OCI-LY3 (cell line): ENCODE measurements at regions not wholly inside any gene's neighbourhood (a gene's known extent, or its start where the extent isn't known, plus 50 kb on each side); places are given as distances from the start of the nearest gene placed in this dataset.

ENCODE experiments used
- EZH2phosphoT487 ChIP-seq: fragments of 200-600 bp; shearing (Covaris generic); IDR thresholded peaks from 2 replicates; pipeline ENCODE4 v1.6.1; 2018; ENCODE audit warnings: antibody characterized with exemption, mixed run types, low read depth
- TF ChIP-seq, protein P1 (sequence below): fragments of 200-600, 300-600 bp; sonication (generic); IDR thresholded peaks from 2 replicates; pipeline ENCODE4 v1.5.1; 2014; ENCODE audit warnings: antibody characterized with exemption, low read length, low read depth

DNA sequence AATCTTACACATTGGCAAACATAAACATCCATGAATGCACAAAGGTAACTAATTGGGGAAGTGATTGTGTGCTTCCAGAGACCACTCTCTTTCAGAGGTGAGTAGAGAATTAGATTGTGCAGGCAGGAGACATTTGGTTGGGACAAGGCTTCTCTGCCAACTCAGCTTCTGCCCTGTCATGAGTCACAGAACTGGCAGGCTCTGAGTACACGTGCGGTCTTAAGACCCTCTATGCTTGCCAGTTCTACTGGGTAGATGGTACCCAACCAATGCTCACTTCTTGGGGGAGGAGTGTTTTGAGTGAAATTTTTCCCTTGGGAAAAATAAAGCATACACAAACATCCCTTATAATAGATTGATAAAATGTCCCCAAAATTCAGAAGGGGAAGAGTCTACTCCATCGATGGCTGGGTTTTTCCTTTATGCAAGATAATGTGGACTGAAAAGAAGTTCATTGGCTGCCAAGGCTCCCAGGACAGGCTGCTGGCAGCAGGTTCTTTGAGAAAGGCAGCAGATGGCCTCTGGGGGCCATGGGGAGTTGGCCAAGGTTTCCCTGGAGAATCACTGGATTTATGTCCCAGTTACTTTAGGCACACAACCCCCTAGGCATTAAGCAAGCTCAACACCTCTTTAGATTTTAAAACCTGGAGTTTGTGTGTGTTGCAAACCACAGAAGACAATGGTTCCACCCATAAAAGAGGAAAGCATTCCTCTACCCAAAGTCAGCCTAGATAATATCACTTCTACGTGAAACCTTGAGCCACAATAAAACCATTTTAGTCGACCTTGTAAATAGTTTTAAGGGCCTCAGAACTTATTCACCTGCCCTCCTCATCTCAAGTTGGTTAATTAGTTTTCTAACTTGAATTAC lies 417.0 kb downstream of the TXNL1 start:
- TF ChIP-seq, protein P1, sequence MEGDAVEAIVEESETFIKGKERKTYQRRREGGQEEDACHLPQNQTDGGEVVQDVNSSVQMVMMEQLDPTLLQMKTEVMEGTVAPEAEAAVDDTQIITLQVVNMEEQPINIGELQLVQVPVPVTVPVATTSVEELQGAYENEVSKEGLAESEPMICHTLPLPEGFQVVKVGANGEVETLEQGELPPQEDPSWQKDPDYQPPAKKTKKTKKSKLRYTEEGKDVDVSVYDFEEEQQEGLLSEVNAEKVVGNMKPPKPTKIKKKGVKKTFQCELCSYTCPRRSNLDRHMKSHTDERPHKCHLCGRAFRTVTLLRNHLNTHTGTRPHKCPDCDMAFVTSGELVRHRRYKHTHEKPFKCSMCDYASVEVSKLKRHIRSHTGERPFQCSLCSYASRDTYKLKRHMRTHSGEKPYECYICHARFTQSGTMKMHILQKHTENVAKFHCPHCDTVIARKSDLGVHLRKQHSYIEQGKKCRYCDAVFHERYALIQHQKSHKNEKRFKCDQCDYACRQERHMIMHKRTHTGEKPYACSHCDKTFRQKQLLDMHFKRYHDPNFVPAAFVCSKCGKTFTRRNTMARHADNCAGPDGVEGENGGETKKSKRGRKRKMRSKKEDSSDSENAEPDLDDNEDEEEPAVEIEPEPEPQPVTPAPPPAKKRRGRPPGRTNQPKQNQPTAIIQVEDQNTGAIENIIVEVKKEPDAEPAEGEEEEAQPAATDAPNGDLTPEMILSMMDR = no peak
- no peak for TF ChIP-seq EZH2phosphoT487
